Osteocyte (in vitro differentiated cells): ENCODE measurements at regions not wholly inside any gene's neighbourhood (a gene's known extent, or its start where the extent isn't known, plus 50 kb on each side); places are given as distances from the start of the nearest gene placed in this dataset.

Source experiments
- DNase-seq: peaks from one replicate; pipeline ENCODE4 v3.0.0; 2021; ENCODE audit warnings: mixed read lengths; ENCODE audit not compliant: unreplicated experiment; ENCODE audit errors: extremely low spot score
- H3K27ac Mint-ChIP-seq: one replicate; pipeline ENCODE4 v1.8.0; 2021; ENCODE audit warnings: mild to moderate bottlenecking, mixed read lengths; ENCODE audit not compliant: unreplicated experiment
- H3K27me3 Mint-ChIP-seq: one replicate; pipeline ENCODE4 v1.8.0; 2021; ENCODE audit warnings: mixed read lengths; ENCODE audit not compliant: unreplicated experiment
- H3K36me3 Mint-ChIP-seq: one replicate; pipeline ENCODE4 v1.8.0; 2021; ENCODE audit warnings: mixed read lengths; ENCODE audit not compliant: unreplicated experiment
- H3K4me1 Mint-ChIP-seq: one replicate; pipeline ENCODE4 v1.8.0; 2021; ENCODE audit warnings: mixed read lengths; ENCODE audit not compliant: unreplicated experiment
- H3K4me3 Mint-ChIP-seq: one replicate; pipeline ENCODE4 v1.8.0; 2021; ENCODE audit warnings: mild to moderate bottlenecking, moderate library complexity, mixed read lengths; ENCODE audit not compliant: unreplicated experiment
- H3K9me3 Mint-ChIP-seq: one replicate; pipeline ENCODE4 v1.8.0; 2021; ENCODE audit warnings: mixed read lengths; ENCODE audit not compliant: unreplicated experiment
- CTCF ChIP-seq: fragments of 200-600 bp; sonication (generic); IDR thresholded peaks from 2 replicates; pipeline ENCODE4 v1.5.0; 2021; ENCODE audit warnings: antibody characterized with exemption, mild to moderate bottlenecking, moderate library complexity

GRCh38 chr5:121667292-121667691 is 184.4 kb upstream of the FTMT start:
- Mint-ChIP-seq H3K4me1 (no peaks in the 10 kb centered on the region), H3K27me3 (no peaks in the 10 kb centered on the region), H3K36me3 (no peaks in the 10 kb centered on the region), H3K9me3 (peaks cover 14% of the 10 kb centered on the region), H3K4me3 (no peak overlapping the region), H3K27ac (no peak overlapping the region)
- no peak for TF ChIP-seq CTCF
- DNase-seq, result no peak

- no peak overlapping the region for H3K27ac Mint-ChIP-seq
- H3K27me3 Mint-ChIP-seq, result no peaks in the 10 kb centered on the region
- TF ChIP-seq CTCF, result no peak
- H3K9me3 Mint-ChIP-seq, result peaks cover 14% of the 10 kb centered on the region
- H3K36me3 Mint-ChIP-seq, result no peaks in the 10 kb centered on the region
- H3K4me1 Mint-ChIP-seq, result no peaks in the 10 kb centered on the region
- H3K4me3 Mint-ChIP-seq, result no peak overlapping the region
- no peak for DNase-seq
Measured at GRCh38 chr5:121668635-121669034, 183.0 kb upstream of the FTMT start.

- Mint-ChIP-seq H3K36me3 (no peaks in the 10 kb centered on the region), H3K27ac (no peak overlapping the region), H3K9me3 (no peaks in the 10 kb centered on the region), H3K27me3 (no peaks in the 10 kb centered on the region), H3K4me1 (no peaks in the 10 kb centered on the region), H3K4me3 (no peak overlapping the region)
- TF ChIP-seq CTCF, result no peak
- DNase-seq, result no peak
Measured at GRCh38 chr5:121671624-121672023, 180.1 kb upstream of the FTMT start.

- Mint-ChIP-seq H3K4me3 (no peak overlapping the region), H3K9me3 (peaks cover 10% of the 10 kb centered on the region), H3K27ac (no peak overlapping the region), H3K4me1 (no peaks in the 10 kb centered on the region), H3K27me3 (no peaks in the 10 kb centered on the region), H3K36me3 (no peaks in the 10 kb centered on the region)
- DNase-seq, result no peak
- no peak for TF ChIP-seq CTCF
Measured at GRCh38 chr5:121675924-121676323, 175.8 kb upstream of the FTMT start.

- Mint-ChIP-seq H3K9me3 (peaks cover 17% of the 10 kb centered on the region), H3K4me1 (no peaks in the 10 kb centered on the region), H3K36me3 (no peaks in the 10 kb centered on the region), H3K27ac (no peak overlapping the region), H3K4me3 (no peak overlapping the region), H3K27me3 (no peaks in the 10 kb centered on the region)
- no peak for DNase-seq
- TF ChIP-seq CTCF, result no peak
Measured at GRCh38 chr5:121681229-121681855, 170.3 kb upstream of the FTMT start.
